HG03159 (cell line): ENCODE measurements at regions not wholly inside any gene's neighbourhood (a gene's known extent, or its start where the extent isn't known, plus 50 kb on each side); places are given as distances from the start of the nearest gene placed in this dataset.

Experiments used
- ATAC-seq: cut with Tn5 transposase; IDR thresholded peaks from one replicate; pipeline ENCODE4 v1.9.1; 2021; ENCODE audit warnings: mild to moderate bottlenecking, moderate library complexity; ENCODE audit not compliant: unreplicated experiment

GRCh38 chr18:10298346-10298745 is 156.1 kb upstream of the APCDD1 start:
- ATAC-seq: no peak

- no peak for ATAC-seq
Measured at GRCh38 chr18:10299643-10300042, 154.8 kb upstream of the APCDD1 start.

- ATAC-seq: no peak
Measured at GRCh38 chr18:10300739-10301138, 153.7 kb upstream of the APCDD1 start.

GRCh38 chr18:10301831-10302483 is 152.5 kb upstream of the APCDD1 start:
- no peak for ATAC-seq

GRCh38 chr18:10303171-10303570 is 151.3 kb upstream of the APCDD1 start:
- ATAC-seq: no peak

- ATAC-seq: no peak
Measured at GRCh38 chr18:10304853-10305252, 149.6 kb upstream of the APCDD1 start.

- no peak for ATAC-seq
Measured at GRCh38 chr18:10306779-10307178, 147.7 kb upstream of the APCDD1 start.

GRCh38 chr18:10308154-10308553 is 146.3 kb upstream of the APCDD1 start:
- ATAC-seq: no peak

- no peak for ATAC-seq
Measured at GRCh38 chr18:10310626-10311025, 143.8 kb upstream of the APCDD1 start.

GRCh38 chr18:10312326-10313015 is 142.0 kb upstream of the APCDD1 start:
- ATAC-seq: no peak

- no peak for ATAC-seq
Measured at GRCh38 chr18:10313016-10313342, 141.5 kb upstream of the APCDD1 start.

- no peak for ATAC-seq
Measured at GRCh38 chr18:10314066-10314465, 140.4 kb upstream of the APCDD1 start.

GRCh38 chr18:10315522-10315921 is 138.9 kb upstream of the APCDD1 start:
- no peak for ATAC-seq

GRCh38 chr18:10316778-10317177 is 137.7 kb upstream of the APCDD1 start:
- no peak for ATAC-seq

GRCh38 chr18:10317864-10318690 is 136.4 kb upstream of the APCDD1 start:
- no peak for ATAC-seq

- no peak for ATAC-seq
Measured at GRCh38 chr18:10318691-10318970, 135.8 kb upstream of the APCDD1 start.

GRCh38 chr18:10319026-10319425 is 135.4 kb upstream of the APCDD1 start:
- ATAC-seq: no peak

- no peak for ATAC-seq
Measured at GRCh38 chr18:10319914-10320600, 134.4 kb upstream of the APCDD1 start.

GRCh38 chr18:10320791-10321190 is 133.6 kb upstream of the APCDD1 start:
- no peak for ATAC-seq

GRCh38 chr18:10321576-10321975 is 132.9 kb upstream of the APCDD1 start:
- no peak for ATAC-seq

GRCh38 chr18:10322004-10322403 is 132.4 kb upstream of the APCDD1 start:
- no peak for ATAC-seq

- no peak for ATAC-seq
Measured at GRCh38 chr18:10322435-10322834, 132.0 kb upstream of the APCDD1 start.
